Epithelial cell of proximal tubule (primary cell): ENCODE measurements at regions not wholly inside any gene's neighbourhood (a gene's known extent, or its start where the extent isn't known, plus 50 kb on each side); places are given as distances from the start of the nearest gene placed in this dataset.
"Not testable (repeated sequence)": the region's sequence is repeated elsewhere in the genome, so short reads cannot be mapped to it uniquely, and the experiment has no call there.

Experiments
- DNase-seq: peaks from one replicate; pipeline ENCODE4 v3.0.0-alpha.2; 2011; ENCODE audit warnings: low read depth
- H3K4me3 ChIP-seq: 2 replicates; pipeline ENCODE4 v1.5.1; 2011; ENCODE audit warnings: low read depth, mild to moderate bottlenecking, low read length
- TF ChIP-seq, protein P1 (sequence below): conservative IDR thresholded peaks from 2 replicates; pipeline ENCODE4 v1.5.1; 2012; ENCODE audit warnings: low read depth, mild to moderate bottlenecking, low read length

GRCh38 chrX:109782994-109783700, 50.1 kb upstream of the ACSL4 start:
- TF ChIP-seq, protein P1, sequence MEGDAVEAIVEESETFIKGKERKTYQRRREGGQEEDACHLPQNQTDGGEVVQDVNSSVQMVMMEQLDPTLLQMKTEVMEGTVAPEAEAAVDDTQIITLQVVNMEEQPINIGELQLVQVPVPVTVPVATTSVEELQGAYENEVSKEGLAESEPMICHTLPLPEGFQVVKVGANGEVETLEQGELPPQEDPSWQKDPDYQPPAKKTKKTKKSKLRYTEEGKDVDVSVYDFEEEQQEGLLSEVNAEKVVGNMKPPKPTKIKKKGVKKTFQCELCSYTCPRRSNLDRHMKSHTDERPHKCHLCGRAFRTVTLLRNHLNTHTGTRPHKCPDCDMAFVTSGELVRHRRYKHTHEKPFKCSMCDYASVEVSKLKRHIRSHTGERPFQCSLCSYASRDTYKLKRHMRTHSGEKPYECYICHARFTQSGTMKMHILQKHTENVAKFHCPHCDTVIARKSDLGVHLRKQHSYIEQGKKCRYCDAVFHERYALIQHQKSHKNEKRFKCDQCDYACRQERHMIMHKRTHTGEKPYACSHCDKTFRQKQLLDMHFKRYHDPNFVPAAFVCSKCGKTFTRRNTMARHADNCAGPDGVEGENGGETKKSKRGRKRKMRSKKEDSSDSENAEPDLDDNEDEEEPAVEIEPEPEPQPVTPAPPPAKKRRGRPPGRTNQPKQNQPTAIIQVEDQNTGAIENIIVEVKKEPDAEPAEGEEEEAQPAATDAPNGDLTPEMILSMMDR, result no peak
- no peak overlapping the region for H3K4me3 ChIP-seq
- DNase-seq, result no peak

DNA sequence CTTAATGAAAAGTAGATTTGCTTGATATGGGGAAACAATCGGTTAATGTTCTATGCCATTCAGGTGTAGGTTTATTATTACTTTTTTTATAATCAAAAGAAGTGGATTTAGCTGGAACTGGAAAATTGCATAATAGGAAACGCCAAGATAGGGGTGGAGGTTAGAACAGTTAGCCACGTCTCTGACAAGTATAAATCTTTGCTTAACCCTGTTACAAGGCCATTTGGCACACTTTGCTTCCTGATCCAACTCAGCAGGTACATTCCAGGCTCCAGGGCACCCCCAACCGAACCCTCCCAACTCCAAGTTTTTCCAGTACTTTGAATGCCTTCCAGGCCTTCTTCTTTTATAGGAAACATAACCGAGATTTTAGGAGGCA, 50.6 kb upstream of the ACSL4 start:
- H3K4me3 ChIP-seq, result no peak overlapping the region
- TF ChIP-seq, protein P1, result no peak
- DNase-seq, result peak; percentile 10

DNA sequence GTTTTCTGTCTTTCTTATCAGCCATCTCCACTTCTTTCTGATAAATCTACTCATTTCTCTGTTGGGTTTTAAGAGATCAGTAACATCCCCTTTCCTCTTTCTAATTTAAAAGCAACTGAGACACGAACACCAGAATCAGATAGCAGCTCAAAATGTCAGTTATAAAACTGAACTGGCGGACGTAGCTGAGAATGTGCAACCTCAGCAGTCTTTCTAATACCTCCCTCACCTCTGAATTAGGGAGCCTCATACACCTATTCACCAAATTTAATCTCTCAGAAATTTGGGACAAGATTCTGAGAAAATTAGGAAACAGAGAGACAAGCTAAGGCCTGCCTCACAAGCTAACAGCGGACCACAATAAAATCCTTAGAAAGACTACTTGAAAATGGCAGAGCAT, 52.0 kb upstream of the ACSL4 start:
- TF ChIP-seq, protein P1, result no peak
- no peak overlapping the region for H3K4me3 ChIP-seq
- no peak for DNase-seq

- not testable (repeated sequence) for H3K4me3 ChIP-seq, DNase-seq
These were observed 57.5 kb upstream of the ACSL4 start for GRCh38 chrX:109790511-109790910.

DNA sequence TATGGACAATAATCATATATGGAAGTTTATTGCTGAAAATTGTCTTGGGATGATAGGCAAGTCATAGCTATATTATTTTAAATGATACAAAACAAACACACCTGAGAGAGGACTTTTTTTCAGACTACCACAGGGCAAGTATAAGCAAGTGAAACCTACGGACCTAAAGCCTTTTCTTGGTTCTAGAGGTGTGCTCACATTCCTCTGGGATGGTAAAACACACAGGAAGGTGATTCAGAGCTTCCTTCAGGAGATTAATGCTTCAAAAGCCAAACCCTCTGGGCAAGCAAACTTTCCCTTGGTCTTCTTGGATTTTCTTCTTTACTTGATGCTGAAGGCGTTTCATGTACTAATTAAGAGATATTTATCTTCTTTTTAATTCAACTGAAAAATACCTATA, 60.1 kb upstream of the ACSL4 start:
- H3K4me3 ChIP-seq, result no peak overlapping the region
- no peak for DNase-seq
- TF ChIP-seq, protein P1, result no peak

GRCh38 chrX:109795682-109796081, 62.6 kb upstream of the ACSL4 start:
- no peak for DNase-seq
- H3K4me3 ChIP-seq, result no peak overlapping the region
- TF ChIP-seq, protein P1, result no peak

- no peak overlapping the region for H3K4me3 ChIP-seq
- DNase-seq, result no peak
- TF ChIP-seq, protein P1, result no peak
These were observed 64.4 kb upstream of the ACSL4 start for GRCh38 chrX:109797311-109797975.
